H1 (cell line): ENCODE measurements at regions not wholly inside any gene's neighbourhood (a gene's known extent, or its start where the extent isn't known, plus 50 kb on each side); places are given as distances from the start of the nearest gene placed in this dataset.

Source experiments
- CTCF ChIA-PET: fragments of 300-600 bp; sonication (Branson Sonifier 250); formaldehyde crosslinking; loops from one replicate; lab custom pipeline; 2021; ENCODE audit not compliant: partially characterized antibody; lab: Charles Lee
- POLR2A ChIA-PET: fragments of 300-600 bp; sonication (Branson Sonifier 250); formaldehyde crosslinking; loops from one replicate; lab custom pipeline; 2021; ENCODE audit warnings: inconsistent platforms; ENCODE audit not compliant: partially characterized antibody; lab: Charles Lee
- DNase-seq, 2 experiments: peaks; one replicate each; pipeline versions ENCODE4 v3.0.0 to v3.0.0-alpha.2; 2010 to 2022; ENCODE audit warnings: low spot score in 2 of 2, low read depth in 1 of 2, mixed read lengths in 1 of 2
- FAIRE-seq: peaks from 2 replicates; lab custom pipeline; 2011; peaks lifted over from hg19 to GRCh38; lab: Jason Lieb, UNC
- H2AFZ ChIP-seq: 2 replicates; pipeline ENCODE4 v1.8.1; 2012; ENCODE audit warnings: low read length, inconsistent platforms
- H2AK5ac ChIP-seq: 2 replicates; pipeline ENCODE4 v1.6.1; 2013; ENCODE audit warnings: low read depth, low read length
- H2BK120ac ChIP-seq: replicated peaks from 2 replicates; pipeline ENCODE3; 2013; ENCODE audit warnings: low read depth, low read length, inconsistent platforms
- H2BK12ac ChIP-seq: 2 replicates; pipeline ENCODE4 v1.6.1; 2013; ENCODE audit warnings: low read depth, low read length
- H2BK15ac ChIP-seq: 2 replicates; pipeline ENCODE4 v1.6.1; 2013; ENCODE audit warnings: low read length
- H2BK20ac ChIP-seq: 2 replicates; pipeline ENCODE4 v1.6.1; 2013; ENCODE audit warnings: low read length
- H2BK5ac ChIP-seq: 2 replicates; pipeline ENCODE4 v1.6.1; 2013; ENCODE audit warnings: low read depth, low read length
- H3K14ac ChIP-seq: 2 replicates; pipeline ENCODE4 v1.6.1; 2013; ENCODE audit warnings: inconsistent platforms; ENCODE audit not compliant: insufficient read length
- H3K18ac ChIP-seq: 2 replicates; pipeline ENCODE4 v1.6.1; 2013; ENCODE audit warnings: low read length; ENCODE audit errors: extremely low read depth
- H3K23ac ChIP-seq: 2 replicates; pipeline ENCODE4 v1.6.1; 2013; ENCODE audit warnings: inconsistent platforms; ENCODE audit not compliant: insufficient read length
- H3K23me2 ChIP-seq: 2 replicates; pipeline ENCODE4 v1.6.1; 2013; ENCODE audit warnings: low read depth, low read length
- H3K27ac ChIP-seq: 2 replicates; pipeline ENCODE4 v1.6.1; 2011; ENCODE audit warnings: low read depth, low read length, inconsistent platforms
- H3K27me3 ChIP-seq, 4 experiments: replicated peaks in 1 of 4; 1 replicate in 1 of 4; 2 replicates in 3 of 4; pipeline versions ENCODE4 v1.6.1 to v1.8.1; 2011 to 2013; ENCODE audit warnings: low read length in 3 of 4, mild to moderate bottlenecking in 3 of 4, inconsistent platforms in 2 of 4, mixed read lengths in 2 of 4, moderate library complexity in 1 of 4; ENCODE audit not compliant: control insufficient read depth in 3 of 4, insufficient read depth in 3 of 4; ENCODE audit errors: extremely low read depth in 1 of 4
- H3K36me3 ChIP-seq, 4 experiments: 2 replicates each; pipeline versions ENCODE4 v1.6.1 to v1.8.1; 2011 to 2013; ENCODE audit warnings: mild to moderate bottlenecking in 4 of 4, low read length in 3 of 4, moderate library complexity in 2 of 4, control low read depth in 1 of 4, inconsistent platforms in 1 of 4; ENCODE audit not compliant: insufficient read depth in 4 of 4, control insufficient read depth in 2 of 4
- H3K4ac ChIP-seq: replicated peaks from 2 replicates; pipeline ENCODE3; 2013; ENCODE audit warnings: low read length, low read depth, mixed read lengths, inconsistent platforms; ENCODE audit not compliant: insufficient read length
- H3K4me1 ChIP-seq, 4 experiments: replicated peaks in 1 of 4; 1 replicate in 1 of 4; 2 replicates in 3 of 4; pipeline versions ENCODE4 v1.6.1 to v1.8.1; 2011 to 2013; ENCODE audit warnings: low read length in 3 of 4, inconsistent platforms in 2 of 4, mixed read lengths in 1 of 4; ENCODE audit not compliant: insufficient read depth in 4 of 4, control insufficient read depth in 3 of 4
- H3K4me2 ChIP-seq, 2 experiments: 2 replicates each; pipeline versions ENCODE4 v1.6.1 to v1.8.1; 2011 to 2013; ENCODE audit warnings: low read depth in 2 of 2, low read length in 2 of 2, control low read depth in 1 of 2, inconsistent platforms in 1 of 2, mild to moderate bottlenecking in 1 of 2; ENCODE audit not compliant: insufficient read depth in 1 of 2
- H3K4me3 ChIP-seq, 4 experiments: fragments of 200-600, 300-600 bp in 1 of 4; sonication (generic), shearing (Covaris generic), sonication (Bioruptor Twin) in 1 of 4; 2 replicates each; pipeline versions ENCODE4 v1.5.1 to v1.8.1; 2011 to 2016; ENCODE audit warnings: low read length in 4 of 4, low read depth in 3 of 4, control low read depth in 2 of 4, inconsistent platforms in 2 of 4, mild to moderate bottlenecking in 2 of 4, mixed read lengths in 1 of 4, moderate library complexity in 1 of 4; ENCODE audit not compliant: insufficient read depth in 2 of 4; ENCODE audit errors: extremely low read depth in 1 of 4
- H3K56ac ChIP-seq: replicated peaks from 2 replicates; pipeline ENCODE3; 2013; ENCODE audit warnings: low read depth, mild to moderate bottlenecking, mixed read lengths, low read length, inconsistent platforms; ENCODE audit not compliant: insufficient read length
- H3K79me1 ChIP-seq: 2 replicates; pipeline ENCODE4 v1.6.1; 2013; ENCODE audit warnings: low read depth, low read length, control low read depth
- H3K79me2 ChIP-seq, 2 experiments: 2 replicates each; pipeline versions ENCODE4 v1.6.1 to v1.8.1; 2012 to 2013; ENCODE audit warnings: low read length in 2 of 2, mild to moderate bottlenecking in 2 of 2, inconsistent platforms in 1 of 2; ENCODE audit not compliant: insufficient read depth in 2 of 2, control insufficient read depth in 1 of 2
- H3K9ac ChIP-seq, 4 experiments: replicated peaks in 1 of 4; 1 replicate in 1 of 4; 2 replicates in 3 of 4; pipeline versions ENCODE4 v1.6.1 to v1.8.1; 2011 to 2013; ENCODE audit warnings: low read depth in 3 of 4, low read length in 3 of 4, control low read depth in 2 of 4, mild to moderate bottlenecking in 2 of 4, moderate library complexity in 2 of 4, inconsistent platforms in 1 of 4; ENCODE audit errors: extremely low read depth in 1 of 4
- H3K9me3 ChIP-seq, 2 experiments: 2 replicates each; pipeline versions ENCODE4 v1.6.1 to v1.8.1; 2012 to 2013; ENCODE audit warnings: mild to moderate bottlenecking in 2 of 2, moderate library complexity in 2 of 2, control low read depth in 1 of 2, inconsistent platforms in 1 of 2, low read depth in 1 of 2, low read length in 1 of 2, mixed read lengths in 1 of 2; ENCODE audit not compliant: insufficient read depth in 2 of 2
- H4K20me1 ChIP-seq, 2 experiments: replicated peaks in 1 of 2; 2 replicates each; pipeline versions ENCODE3 to v1.8.1; 2011 to 2013; ENCODE audit warnings: inconsistent platforms in 2 of 2, low read length in 2 of 2, mild to moderate bottlenecking in 1 of 2; ENCODE audit not compliant: insufficient read depth in 2 of 2, control insufficient read depth in 1 of 2
- H4K5ac ChIP-seq: 2 replicates; pipeline ENCODE4 v1.6.1; 2013; ENCODE audit warnings: low read length, low read depth, mixed read lengths, inconsistent platforms; ENCODE audit not compliant: insufficient read length
- H4K8ac ChIP-seq: 2 replicates; pipeline ENCODE4 v1.8.0; 2013; ENCODE audit warnings: mild to moderate bottlenecking, moderate library complexity, low read length, inconsistent platforms; ENCODE audit not compliant: insufficient read depth; ENCODE audit errors: extremely low read depth
- H4K91ac ChIP-seq: replicated peaks from 2 replicates; pipeline ENCODE3; 2013; ENCODE audit warnings: low read length, mixed read lengths, inconsistent platforms; ENCODE audit not compliant: insufficient read length
- BCL11A ChIP-seq, 2 experiments: IDR thresholded peaks; one replicate each; pipeline ENCODE4 v1.6.1; 2011; ENCODE audit warnings: low read depth in 2 of 2, low read length in 2 of 2, mild to moderate bottlenecking in 2 of 2
- CHD2 ChIP-seq: IDR thresholded peaks from 2 replicates; pipeline ENCODE4 v1.6.1; 2012; ENCODE audit warnings: low read length, improper control_type of control experiment
- EP300 ChIP-seq, 2 experiments: IDR thresholded peaks; 1 replicate in 1 of 2; 2 replicates in 1 of 2; pipeline ENCODE4 v1.6.1; 2011 to 2012; ENCODE audit warnings: low read depth in 2 of 2, low read length in 2 of 2, mild to moderate bottlenecking in 2 of 2, borderline replicate concordance in 1 of 2, inconsistent platforms in 1 of 2, moderate library complexity in 1 of 2
- GTF2F1 ChIP-seq: IDR thresholded peaks from 2 replicates; pipeline ENCODE4 v1.6.1; 2012; ENCODE audit warnings: low read depth, low read length, improper control_type of control experiment, borderline replicate concordance
- KDM5A ChIP-seq: fragments of 200-600 bp; IDR thresholded peaks from 2 replicates; pipeline ENCODE4 v1.7.1; 2012; ENCODE audit warnings: mild to moderate bottlenecking, low read length, inconsistent platforms, mixed read lengths
- POLR2AphosphoS5 ChIP-seq: IDR thresholded peaks from 2 replicates; pipeline ENCODE4 v1.6.1; 2011; ENCODE audit warnings: low read depth, low read length
- RBBP5 ChIP-seq: IDR thresholded peaks from 2 replicates; pipeline ENCODE4 v1.7.1; 2012; ENCODE audit warnings: low read depth, mild to moderate bottlenecking, inconsistent platforms, low read length, moderate library complexity, borderline replicate concordance
- RNF2 ChIP-seq: fragments of 200-900, 300-1000 bp; sonication (generic); IDR thresholded peaks from 2 replicates; pipeline ENCODE4 v1.7.1; 2016; ENCODE audit warnings: borderline replicate concordance, low read depth, mild to moderate bottlenecking, antibody characterized with exemption, low read length; ENCODE audit not compliant: poor library complexity, severe bottlenecking; ENCODE audit errors: missing control alignments
- RXRA ChIP-seq: IDR thresholded peaks from 2 replicates; pipeline ENCODE4 v1.6.1; 2011; ENCODE audit warnings: low read depth, mild to moderate bottlenecking, low read length, moderate library complexity; ENCODE audit not compliant: insufficient read depth
- SIN3A ChIP-seq, 2 experiments: IDR thresholded peaks in 1 of 2; conservative IDR thresholded peaks in 1 of 2; 2 replicates each; pipeline ENCODE4 v1.6.1; 2011 to 2012; ENCODE audit warnings: low read length in 2 of 2, improper control_type of control experiment in 1 of 2, low read depth in 1 of 2, mild to moderate bottlenecking in 1 of 2
- SIRT6 ChIP-seq: IDR thresholded peaks from one replicate; pipeline ENCODE4 v1.7.1; 2012; ENCODE audit warnings: low read length, inconsistent platforms
- SP2 ChIP-seq: IDR thresholded peaks from 2 replicates; pipeline ENCODE4 v1.6.1; 2012; ENCODE audit warnings: mild to moderate bottlenecking, low read length, inconsistent platforms
- SP4 ChIP-seq: IDR thresholded peaks from 2 replicates; pipeline ENCODE4 v1.6.1; 2012; ENCODE audit warnings: low read length, inconsistent platforms
- WGBS, 2 experiments: shearing (Covaris generic) in 1 of 2; methylation state at CpG; one replicate each; pipeline versions ENCODE4 v1.1.6 to v1.1.7; 2013 to 2015; ENCODE audit warnings: low lambda C conversion rate in 2 of 2, mixed read lengths in 2 of 2, inconsistent platforms in 1 of 2, low coverage in 1 of 2, missing lambda C conversion rate in 1 of 2; ENCODE audit not compliant: insufficient replicate concordance in 2 of 2, insufficient coverage in 1 of 2, insufficient read length in 1 of 2; ENCODE audit errors: extremely low coverage in 1 of 2, missing lambda C conversion rate in 1 of 2; 5-methylcytosine and 5-hydroxymethylcytosine counted together
- TF ChIP-seq, protein P1 (sequence below): IDR thresholded peaks from 2 replicates; pipeline ENCODE4 v1.6.1; 2011; ENCODE audit warnings: low read depth, mild to moderate bottlenecking, low read length; ENCODE audit not compliant: insufficient read depth

DNA sequence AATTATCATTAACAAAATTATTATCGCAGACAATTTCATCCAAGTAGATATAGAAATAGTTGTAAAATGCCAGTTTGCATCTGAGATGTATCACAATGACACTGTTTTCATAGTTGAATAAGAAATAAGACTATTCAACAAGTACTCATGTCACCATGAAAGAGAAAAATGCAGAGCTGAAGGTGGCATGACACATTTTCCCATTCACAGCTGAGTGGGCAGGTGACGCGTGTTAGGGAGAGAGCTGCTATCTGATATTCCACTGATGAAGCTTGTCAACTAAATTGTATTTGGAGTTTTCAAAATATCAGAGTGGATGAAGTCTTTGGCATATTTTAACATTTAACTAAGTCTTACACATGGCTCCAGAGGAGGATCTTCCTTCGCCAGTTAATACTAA lies 70.3 kb upstream of the HDAC9 start:
- Histone ChIP-seq H3K27me3 (no peaks in the 10 kb centered on the region), H3K79me2 (no peaks in the 10 kb centered on the region), H4K8ac (no peak overlapping the region), H2BK120ac (no peak overlapping the region), H4K5ac (no peak overlapping the region), H2AFZ (no peak overlapping the region; the same call in 1 of the 2 replicates), H2BK12ac (no peak overlapping the region), H3K9ac (no peak overlapping the region), H3K23ac (no peak overlapping the region), H2BK15ac (no peak overlapping the region), H3K14ac (no peak overlapping the region), H3K23me2 (no peaks in the 10 kb centered on the region; the same call in 1 of the 2 replicates), H4K91ac (no peak overlapping the region), H2BK5ac (no peak overlapping the region), H3K18ac (no peak overlapping the region), H3K9me3 (no peaks in the 10 kb centered on the region), H3K4me1 (peaks cover 0 to 4% (median 2%) of the 10 kb centered on the region in 4 experiments; a peak in 2 of 7 replicates), H3K4ac (no peak overlapping the region), H3K27ac (no peak overlapping the region), H3K79me1 (no peaks in the 10 kb centered on the region), H3K4me3 (no peak overlapping the region), H3K36me3 (no peaks in the 10 kb centered on the region; a peak in 1 of 8 replicates), H2BK20ac (no peak overlapping the region), H2AK5ac (no peak overlapping the region), H3K56ac (no peak overlapping the region), H3K4me2 (no peak overlapping the region), H4K20me1 (no peaks in the 10 kb centered on the region)
- CTCF ChIA-PET: interaction anchor here (2.1 kb wide), 1 partner anchor 72 kb away, joined by 7 read pairs; no protein-coding TSS in a partner anchor
- DNase-seq (no peak), FAIRE-seq (no peak)
- 94% methylated on average over 4 of the region's 4 CpGs; no CpG with 5 or more reads in 1 of the 2 experiments for WGBS, 2 experiments
- POLR2A ChIA-PET: no interaction called here
- TF ChIP-seq RNF2 (no peak), CHD2 (no peak), SIN3A (conservative IDR thresholded peaks at IDR 0.05 in 1 of 2, IDR thresholded peaks at IDR 0.05 in 1 of 2; ENCODE audit: low read depth in 1 of 2, low read length in 2 of 2) (no peak), SP2 (no peak), SP4 (no peak), EP300 (IDR thresholded peaks at IDR 0.05; ENCODE audit: borderline replicate concordance in 1 of 2, low read depth in 2 of 2, low read length in 2 of 2) (no peak), RXRA (no peak), POLR2AphosphoS5 (no peak), SIRT6 (no peak), GTF2F1 (no peak), BCL11A (IDR thresholded peaks at IDR 0.05; ENCODE audit: low read depth in 2 of 2, low read length in 2 of 2) (no peak), RBBP5 (no peak), KDM5A (no peak)
- TF ChIP-seq, protein P1, sequence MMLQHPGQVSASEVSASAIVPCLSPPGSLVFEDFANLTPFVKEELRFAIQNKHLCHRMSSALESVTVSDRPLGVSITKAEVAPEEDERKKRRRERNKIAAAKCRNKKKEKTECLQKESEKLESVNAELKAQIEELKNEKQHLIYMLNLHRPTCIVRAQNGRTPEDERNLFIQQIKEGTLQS: no peak
